Fibroblast of peridontal ligament (primary cell): ENCODE measurements at regions not wholly inside any gene's neighbourhood (a gene's known extent, or its start where the extent isn't known, plus 50 kb on each side); places are given as distances from the start of the nearest gene placed in this dataset.
"Not testable (repeated sequence)": the region's sequence is repeated elsewhere in the genome, so short reads cannot be mapped to it uniquely, and the experiment has no call there.

Experiments used
- DNase-seq: peaks from one replicate; pipeline ENCODE4 v3.0.0-alpha.2; 2010; ENCODE audit errors: extremely low read depth

- DNase-seq = no peak
Observed at GRCh38 chr9:30765318-30765717, 1619.1 kb upstream of the ACO1 start.

- DNase-seq = no peak
Observed at GRCh38 chr9:30771163-30771708, 1613.2 kb upstream of the ACO1 start.

GRCh38 chr9:30771760-30772159 is 1612.7 kb upstream of the ACO1 start:
- no peak for DNase-seq

- no peak for DNase-seq
Observed at GRCh38 chr9:30773427-30773826, 1611.0 kb upstream of the ACO1 start.

- DNase-seq = no peak
Observed at GRCh38 chr9:30774326-30774725, 1610.1 kb upstream of the ACO1 start.

- DNase-seq = no peak
Observed at GRCh38 chr9:30775236-30775635, 1609.2 kb upstream of the ACO1 start.

GRCh38 chr9:30796764-30797163 is 1587.7 kb upstream of the ACO1 start:
- no peak for DNase-seq

- no peak for DNase-seq
Observed at GRCh38 chr9:30799527-30800101, 1584.8 kb upstream of the ACO1 start.

- DNase-seq = no peak
Observed at GRCh38 chr9:30800421-30800820, 1584.0 kb upstream of the ACO1 start.

- no peak for DNase-seq
Observed at GRCh38 chr9:30812821-30813220, 1571.6 kb upstream of the ACO1 start.

- DNase-seq = no peak
Observed at GRCh38 chr9:30815585-30815984, 1568.9 kb upstream of the ACO1 start.

GRCh38 chr9:30845136-30845535 is 1539.3 kb upstream of the ACO1 start:
- no peak for DNase-seq

- no peak for DNase-seq
Observed at GRCh38 chr9:30846651-30847050, 1537.8 kb upstream of the ACO1 start.

GRCh38 chr9:30851600-30851999 is 1532.8 kb upstream of the ACO1 start:
- no peak for DNase-seq

- DNase-seq = no peak
Observed at GRCh38 chr9:30900706-30901105, 1483.7 kb upstream of the ACO1 start.

- DNase-seq = no peak
Observed at GRCh38 chr9:30913331-30913730, 1471.1 kb upstream of the ACO1 start.

GRCh38 chr9:30915451-30915850 is 1469.0 kb upstream of the ACO1 start:
- DNase-seq = no peak

GRCh38 chr9:30925126-30925525 is 1459.3 kb upstream of the ACO1 start:
- no peak for DNase-seq

GRCh38 chr9:30925635-30926034 is 1458.8 kb upstream of the ACO1 start:
- DNase-seq = no peak

- DNase-seq = no peak
Observed at GRCh38 chr9:30928045-30928444, 1456.4 kb upstream of the ACO1 start.

GRCh38 chr9:30932226-30932625 is 1452.2 kb upstream of the ACO1 start:
- DNase-seq = no peak

- no peak for DNase-seq
Observed at GRCh38 chr9:30935730-30936129, 1448.7 kb upstream of the ACO1 start.

- DNase-seq = no peak
Observed at GRCh38 chr9:30937106-30937505, 1447.3 kb upstream of the ACO1 start.

GRCh38 chr9:30942852-30943251 is 1441.6 kb upstream of the ACO1 start:
- DNase-seq = not testable (repeated sequence)
